MCF 10A (cell line): ENCODE measurements at regions not wholly inside any gene's neighbourhood (a gene's known extent, or its start where the extent isn't known, plus 50 kb on each side); places are given as distances from the start of the nearest gene placed in this dataset.

Experiments
- BruUV-seq: library from RNA; stranded (reverse); fragments of 400-500 nt; replicated peaks from 2 replicates; lab custom pipeline; 2021; lab: Mats Ljungman, UMichigan
- CTCF ChIA-PET: fragments of 300-600 bp; sonication (Branson Sonifier 250); formaldehyde crosslinking; extraction: SDS; loops from one replicate; lab custom pipeline; 2021; ENCODE audit warnings: antibody characterized with exemption, inconsistent platforms; lab: Yijun Ruan, JAX
- POLR2A ChIA-PET: fragments of 300-600, 350-650 bp; sonication (Branson Sonifier 250); formaldehyde crosslinking; extraction: SDS; loops from one replicate; lab custom pipeline; 2020; ENCODE audit warnings: antibody characterized with exemption, inconsistent platforms; lab: Yijun Ruan, JAX
- DNase-seq: peaks from one replicate; pipeline ENCODE4 v3.0.0-alpha.2; 2018; ENCODE audit not compliant: unreplicated experiment
- H3K27ac Mint-ChIP-seq: one replicate; pipeline ENCODE4 v1.8.0; 2022; ENCODE audit warnings: mild to moderate bottlenecking, low read depth, mixed read lengths; ENCODE audit not compliant: unreplicated experiment
- H3K27me3 Mint-ChIP-seq: one replicate; pipeline ENCODE4 v1.8.0; 2022; ENCODE audit warnings: mixed read lengths; ENCODE audit not compliant: insufficient read depth, unreplicated experiment
- H3K36me3 Mint-ChIP-seq: one replicate; pipeline ENCODE4 v1.8.0; 2022; ENCODE audit warnings: mild to moderate bottlenecking, moderate library complexity, mixed read lengths; ENCODE audit not compliant: insufficient read depth, unreplicated experiment
- H3K4me1 Mint-ChIP-seq: one replicate; pipeline ENCODE4 v1.8.0; 2022; ENCODE audit warnings: mixed read lengths; ENCODE audit not compliant: insufficient read depth, unreplicated experiment
- H3K4me3 Mint-ChIP-seq: one replicate; pipeline ENCODE4 v1.8.0; 2022; ENCODE audit warnings: mild to moderate bottlenecking, moderate library complexity, mixed read lengths; ENCODE audit not compliant: unreplicated experiment
- H3K9me3 Mint-ChIP-seq: one replicate; pipeline ENCODE4 v1.8.0; 2022; ENCODE audit warnings: mixed read lengths; ENCODE audit not compliant: unreplicated experiment
- intact Hi-C: fragments of 100-400 bp; cut with micrococcal nuclease; formaldehyde crosslinking; loops from 2 replicates; pipeline ENCODE4 v1.14.1; 2022
- TF ChIP-seq, protein P1 (sequence below): fragments of 200-600 bp; IDR thresholded peaks from one replicate; pipeline ENCODE4 v1.8.0; 2022; ENCODE audit warnings: antibody characterized with exemption, mild to moderate bottlenecking; ENCODE audit not compliant: unreplicated experiment

DNA sequence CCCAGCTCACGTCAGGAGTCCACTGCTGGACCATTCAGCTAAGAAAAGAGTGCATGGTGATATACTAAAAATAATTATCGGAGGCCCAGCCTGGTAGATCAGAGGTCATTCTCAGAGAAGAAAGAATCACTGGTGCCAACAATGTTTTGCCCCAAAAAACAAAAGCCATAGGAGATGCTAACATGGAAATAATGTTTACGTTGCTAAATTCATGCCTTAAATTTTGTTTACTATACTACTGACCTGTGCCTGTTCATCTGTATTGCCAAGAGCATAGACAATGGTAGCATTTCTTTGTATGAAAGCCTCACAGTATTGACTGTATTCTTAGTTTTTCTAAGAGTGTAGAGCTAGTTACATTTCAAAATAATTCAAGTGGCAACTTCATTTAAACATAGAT is 138.1 kb upstream of the GPR149 start:
- no peaks in the 10 kb centered on the region for H3K4me1 Mint-ChIP-seq
- H3K9me3 Mint-ChIP-seq = peaks cover 7% of the 10 kb centered on the region
- TF ChIP-seq, protein P1, sequence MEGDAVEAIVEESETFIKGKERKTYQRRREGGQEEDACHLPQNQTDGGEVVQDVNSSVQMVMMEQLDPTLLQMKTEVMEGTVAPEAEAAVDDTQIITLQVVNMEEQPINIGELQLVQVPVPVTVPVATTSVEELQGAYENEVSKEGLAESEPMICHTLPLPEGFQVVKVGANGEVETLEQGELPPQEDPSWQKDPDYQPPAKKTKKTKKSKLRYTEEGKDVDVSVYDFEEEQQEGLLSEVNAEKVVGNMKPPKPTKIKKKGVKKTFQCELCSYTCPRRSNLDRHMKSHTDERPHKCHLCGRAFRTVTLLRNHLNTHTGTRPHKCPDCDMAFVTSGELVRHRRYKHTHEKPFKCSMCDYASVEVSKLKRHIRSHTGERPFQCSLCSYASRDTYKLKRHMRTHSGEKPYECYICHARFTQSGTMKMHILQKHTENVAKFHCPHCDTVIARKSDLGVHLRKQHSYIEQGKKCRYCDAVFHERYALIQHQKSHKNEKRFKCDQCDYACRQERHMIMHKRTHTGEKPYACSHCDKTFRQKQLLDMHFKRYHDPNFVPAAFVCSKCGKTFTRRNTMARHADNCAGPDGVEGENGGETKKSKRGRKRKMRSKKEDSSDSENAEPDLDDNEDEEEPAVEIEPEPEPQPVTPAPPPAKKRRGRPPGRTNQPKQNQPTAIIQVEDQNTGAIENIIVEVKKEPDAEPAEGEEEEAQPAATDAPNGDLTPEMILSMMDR = no peak
- H3K27ac Mint-ChIP-seq = no peak overlapping the region
- ChIA-PET CTCF (interaction anchor here (0.7 kb wide), 1 partner anchor 196 kb away, joined by 3 read pairs; no protein-coding TSS in a partner anchor), POLR2A (interaction anchor here (0.7 kb wide), 1 partner anchor 887 kb away, joined by 3 read pairs; no protein-coding TSS in a partner anchor)
- no peaks in the 10 kb centered on the region for H3K27me3 Mint-ChIP-seq
- no peak overlapping the region for H3K4me3 Mint-ChIP-seq
- intact Hi-C loops = no loop called here
- no peaks in the 10 kb centered on the region for H3K36me3 Mint-ChIP-seq
- DNase-seq = no peak
- no TSS peak for BruUV-seq

DNA sequence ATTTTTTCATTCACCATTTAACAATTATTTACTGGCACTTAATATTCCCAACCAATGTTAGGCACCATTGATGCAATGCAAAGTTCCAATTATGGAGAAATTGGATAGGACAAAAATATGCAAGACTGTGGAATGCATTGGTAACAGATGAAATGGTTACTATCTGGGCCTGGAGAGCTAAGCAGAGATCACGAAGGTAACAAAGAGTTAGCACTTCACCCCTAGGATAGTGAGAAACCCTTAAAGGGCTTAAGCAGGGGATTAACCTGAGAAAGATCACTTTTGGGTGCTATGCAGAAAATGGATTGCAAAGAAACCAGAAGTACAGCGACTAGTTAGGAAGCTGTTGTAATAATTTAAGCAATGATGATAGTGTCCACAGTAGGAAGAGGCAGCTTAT is 129.6 kb upstream of the GPR149 start:
- TF ChIP-seq, protein P1 = no peak
- Mint-ChIP-seq H3K4me1 (no peaks in the 10 kb centered on the region), H3K27me3 (no peaks in the 10 kb centered on the region), H3K4me3 (no peak overlapping the region), H3K27ac (no peak overlapping the region), H3K9me3 (no peaks in the 10 kb centered on the region), H3K36me3 (no peaks in the 10 kb centered on the region)
- CTCF ChIA-PET = no interaction called here
- no TSS peak for BruUV-seq
- POLR2A ChIA-PET = no interaction called here
- no peak for DNase-seq
- intact Hi-C loops = no loop called here

DNA sequence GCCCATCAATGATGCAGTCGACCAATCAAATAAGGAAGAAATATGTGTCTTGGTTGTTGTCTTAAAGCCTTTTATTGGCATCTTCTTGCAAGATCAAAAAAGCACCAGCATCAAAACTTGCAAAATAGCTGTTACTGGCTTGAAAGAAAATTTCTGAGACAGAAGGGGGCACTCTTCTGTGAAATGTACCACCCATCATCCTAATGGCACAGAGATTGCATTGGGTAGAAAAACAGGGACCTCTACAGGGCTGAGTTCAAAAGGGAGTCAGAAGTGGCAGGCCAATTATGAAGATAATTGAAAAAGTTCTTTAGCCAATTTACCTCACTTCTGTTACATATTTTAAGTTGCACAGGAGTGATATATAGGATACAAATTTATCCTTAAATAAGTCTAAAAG is 122.3 kb upstream of the GPR149 start:
- TF ChIP-seq, protein P1 = no peak
- Mint-ChIP-seq H3K4me3 (no peak overlapping the region), H3K27ac (no peak overlapping the region), H3K27me3 (no peaks in the 10 kb centered on the region), H3K4me1 (peaks cover 5% of the 10 kb centered on the region), H3K9me3 (no peaks in the 10 kb centered on the region), H3K36me3 (no peaks in the 10 kb centered on the region)
- BruUV-seq = no TSS peak
- intact Hi-C loops = no loop called here
- ChIA-PET POLR2A (no interaction called here), CTCF (no interaction called here)
- no peak for DNase-seq

DNA sequence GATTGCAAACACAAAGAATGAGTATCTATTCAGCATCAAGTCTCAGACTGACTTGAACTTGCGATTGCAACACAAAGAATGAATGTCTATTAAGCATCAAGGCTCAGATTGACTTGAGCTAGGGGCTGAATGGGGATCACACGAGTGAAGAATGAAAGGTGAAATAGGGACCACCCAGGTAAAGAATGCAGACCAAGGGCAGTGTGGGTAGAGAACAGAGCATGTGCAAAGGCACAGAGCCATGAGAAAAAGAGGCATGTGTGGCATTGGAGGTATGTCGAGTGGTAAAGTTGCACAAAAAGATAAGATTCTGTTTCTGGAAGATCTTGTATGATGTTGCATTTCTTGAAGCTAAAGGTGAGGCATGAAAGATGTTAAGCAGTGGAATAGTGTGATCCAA is 119.4 kb upstream of the GPR149 start:
- Mint-ChIP-seq H3K36me3 (no peaks in the 10 kb centered on the region), H3K27ac (no peak overlapping the region), H3K4me1 (peaks cover 5% of the 10 kb centered on the region), H3K4me3 (no peak overlapping the region), H3K27me3 (no peaks in the 10 kb centered on the region), H3K9me3 (no peaks in the 10 kb centered on the region)
- TF ChIP-seq, protein P1 = no peak
- DNase-seq = no peak
- ChIA-PET POLR2A (no interaction called here), CTCF (interaction anchor here (0.6 kb wide), 1 partner anchor 354 kb away, joined by 3 read pairs; no protein-coding TSS in a partner anchor)
- BruUV-seq = no TSS peak
- intact Hi-C loops = no loop called here
